HG02973 (cell line): ENCODE measurements at regions not wholly inside any gene's neighbourhood (a gene's known extent, or its start where the extent isn't known, plus 50 kb on each side); places are given as distances from the start of the nearest gene placed in this dataset.
"Not testable (repeated sequence)": the region's sequence is repeated elsewhere in the genome, so short reads cannot be mapped to it uniquely, and the experiment has no call there.

Experiments used
- ATAC-seq: cut with Tn5 transposase; IDR thresholded peaks from one replicate; pipeline ENCODE4 v1.9.1; 2021; ENCODE audit warnings: moderate library complexity; ENCODE audit not compliant: unreplicated experiment

GRCh38 chr7:119758254-119758653, 514.7 kb upstream of the KCND2 start:
- no peak for ATAC-seq

GRCh38 chr7:119761776-119762175, 511.2 kb upstream of the KCND2 start:
- no peak for ATAC-seq

GRCh38 chr7:119782286-119782685, 490.7 kb upstream of the KCND2 start:
- no peak for ATAC-seq

GRCh38 chr7:119783799-119784198, 489.2 kb upstream of the KCND2 start:
- no peak for ATAC-seq

GRCh38 chr7:119802147-119802546, 470.8 kb upstream of the KCND2 start:
- no peak for ATAC-seq

- no peak for ATAC-seq
These were observed 447.8 kb upstream of the KCND2 start for GRCh38 chr7:119825091-119825655.

- no peak for ATAC-seq
These were observed 446.4 kb upstream of the KCND2 start for GRCh38 chr7:119826547-119826946.

GRCh38 chr7:119838444-119838843, 434.5 kb upstream of the KCND2 start:
- ATAC-seq, result no peak

- ATAC-seq, result no peak
These were observed 430.6 kb upstream of the KCND2 start for GRCh38 chr7:119842337-119842736.

GRCh38 chr7:119842786-119843185, 430.2 kb upstream of the KCND2 start:
- ATAC-seq, result no peak

- ATAC-seq, result no peak
These were observed 411.6 kb upstream of the KCND2 start for GRCh38 chr7:119861385-119861784.

- no peak for ATAC-seq
These were observed 404.6 kb upstream of the KCND2 start for GRCh38 chr7:119868387-119868786.

GRCh38 chr7:119879835-119880234, 393.1 kb upstream of the KCND2 start:
- no peak for ATAC-seq

- no peak for ATAC-seq
These were observed 387.0 kb upstream of the KCND2 start for GRCh38 chr7:119886007-119886406.

- not testable (repeated sequence) for ATAC-seq
These were observed 386.4 kb upstream of the KCND2 start for GRCh38 chr7:119886525-119886924.

GRCh38 chr7:119888251-119888650, 384.7 kb upstream of the KCND2 start:
- ATAC-seq, result no peak

- no peak for ATAC-seq
These were observed 382.3 kb upstream of the KCND2 start for GRCh38 chr7:119890631-119891030.

- ATAC-seq, result no peak
These were observed 377.7 kb upstream of the KCND2 start for GRCh38 chr7:119895320-119895719.

- no peak for ATAC-seq
These were observed 376.6 kb upstream of the KCND2 start for GRCh38 chr7:119896386-119896785.

GRCh38 chr7:119900996-119901672, 371.8 kb upstream of the KCND2 start:
- ATAC-seq, result no peak

GRCh38 chr7:119903085-119903484, 369.9 kb upstream of the KCND2 start:
- ATAC-seq, result no peak

GRCh38 chr7:119905495-119905894, 367.5 kb upstream of the KCND2 start:
- no peak for ATAC-seq

- ATAC-seq, result no peak
These were observed 364.0 kb upstream of the KCND2 start for GRCh38 chr7:119908948-119909347.
